H1 (cell line): ENCODE measurements at regions not wholly inside any gene's neighbourhood (a gene's known extent, or its start where the extent isn't known, plus 50 kb on each side); places are given as distances from the start of the nearest gene placed in this dataset.

Experiments used
- BACH1 ChIP-seq: IDR thresholded peaks from 2 replicates; pipeline ENCODE4 v1.6.1; 2012; ENCODE audit warnings: low read length, improper control_type of control experiment
- CTCF ChIP-seq, 3 experiments: IDR thresholded peaks; 1 replicate in 2 of 3; 2 replicates in 1 of 3; pipeline versions ENCODE4 v1.5.1 to v1.6.1; 2011; ENCODE audit warnings: low read length in 3 of 3, mild to moderate bottlenecking in 3 of 3, inconsistent platforms in 2 of 3, low read depth in 1 of 3, moderate library complexity in 1 of 3; ENCODE audit not compliant: insufficient read depth in 1 of 3; ENCODE audit errors: control extremely low read depth in 1 of 3
- KDM1A ChIP-seq: fragments of 200-600, 300-600 bp; sonication (generic); IDR thresholded peaks from 2 replicates; pipeline ENCODE4 v1.7.1; 2016; ENCODE audit warnings: mild to moderate bottlenecking, low read length, borderline replicate concordance
- MAX ChIP-seq: IDR thresholded peaks from 2 replicates; pipeline ENCODE4 v1.6.1; 2012; ENCODE audit warnings: inconsistent platforms
- POLR2A ChIP-seq, 2 experiments: IDR thresholded peaks; 1 replicate in 1 of 2; 2 replicates in 1 of 2; pipeline ENCODE4 v1.6.1; 2011; ENCODE audit warnings: low read depth in 2 of 2, low read length in 2 of 2, mild to moderate bottlenecking in 2 of 2; ENCODE audit errors: control extremely low read depth in 1 of 2
- TCF12 ChIP-seq: IDR thresholded peaks from 2 replicates; pipeline ENCODE4 v1.6.1; 2011; ENCODE audit warnings: low read depth, mild to moderate bottlenecking, low read length
- ZNF274 ChIP-seq: IDR thresholded peaks from 2 replicates; pipeline ENCODE4 v1.7.0; 2012; ENCODE audit warnings: low read length, borderline replicate concordance; ENCODE audit errors: extremely low read depth
- TF ChIP-seq, protein P1 (sequence below): fragments of 300-600 bp; sonication (generic); IDR thresholded peaks from 2 replicates; pipeline ENCODE4 v1.7.1; 2012; ENCODE audit warnings: low read length, moderate library complexity, mild to moderate bottlenecking, inconsistent platforms; ENCODE audit not compliant: insufficient replicate concordance

DNA sequence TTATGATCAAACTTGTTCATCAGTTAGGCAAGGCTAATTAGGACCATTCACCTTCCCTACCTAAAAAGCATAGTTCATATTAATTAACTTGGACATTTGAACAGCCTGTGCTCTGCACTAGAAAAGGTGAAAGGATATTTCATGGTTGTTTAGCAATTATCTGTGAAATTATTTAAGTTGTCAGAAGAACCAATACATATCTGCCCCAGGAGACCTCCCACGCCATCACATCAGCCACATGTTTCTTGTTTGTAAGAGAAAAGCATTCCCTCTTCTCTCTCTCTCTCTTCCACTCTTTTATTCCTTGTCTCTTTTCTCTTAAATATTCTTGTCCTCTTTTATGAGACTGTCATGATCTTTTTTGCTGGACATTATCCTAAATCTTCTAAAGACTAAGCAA lies 282.0 kb upstream of the RND3 start:
- TF ChIP-seq ZNF274 (no peak), BACH1 (no peak), CTCF (IDR thresholded peaks at IDR 0.05; ENCODE audit: control extremely low read depth in 1 of 3, insufficient read depth in 1 of 3, low read depth in 1 of 3, low read length in 3 of 3) (no peak), KDM1A (no peak), MAX (no peak), TCF12 (no peak), POLR2A (IDR thresholded peaks at IDR 0.05; ENCODE audit: control extremely low read depth in 1 of 2, low read depth in 2 of 2, low read length in 2 of 2) (no peak)
- TF ChIP-seq, protein P1, sequence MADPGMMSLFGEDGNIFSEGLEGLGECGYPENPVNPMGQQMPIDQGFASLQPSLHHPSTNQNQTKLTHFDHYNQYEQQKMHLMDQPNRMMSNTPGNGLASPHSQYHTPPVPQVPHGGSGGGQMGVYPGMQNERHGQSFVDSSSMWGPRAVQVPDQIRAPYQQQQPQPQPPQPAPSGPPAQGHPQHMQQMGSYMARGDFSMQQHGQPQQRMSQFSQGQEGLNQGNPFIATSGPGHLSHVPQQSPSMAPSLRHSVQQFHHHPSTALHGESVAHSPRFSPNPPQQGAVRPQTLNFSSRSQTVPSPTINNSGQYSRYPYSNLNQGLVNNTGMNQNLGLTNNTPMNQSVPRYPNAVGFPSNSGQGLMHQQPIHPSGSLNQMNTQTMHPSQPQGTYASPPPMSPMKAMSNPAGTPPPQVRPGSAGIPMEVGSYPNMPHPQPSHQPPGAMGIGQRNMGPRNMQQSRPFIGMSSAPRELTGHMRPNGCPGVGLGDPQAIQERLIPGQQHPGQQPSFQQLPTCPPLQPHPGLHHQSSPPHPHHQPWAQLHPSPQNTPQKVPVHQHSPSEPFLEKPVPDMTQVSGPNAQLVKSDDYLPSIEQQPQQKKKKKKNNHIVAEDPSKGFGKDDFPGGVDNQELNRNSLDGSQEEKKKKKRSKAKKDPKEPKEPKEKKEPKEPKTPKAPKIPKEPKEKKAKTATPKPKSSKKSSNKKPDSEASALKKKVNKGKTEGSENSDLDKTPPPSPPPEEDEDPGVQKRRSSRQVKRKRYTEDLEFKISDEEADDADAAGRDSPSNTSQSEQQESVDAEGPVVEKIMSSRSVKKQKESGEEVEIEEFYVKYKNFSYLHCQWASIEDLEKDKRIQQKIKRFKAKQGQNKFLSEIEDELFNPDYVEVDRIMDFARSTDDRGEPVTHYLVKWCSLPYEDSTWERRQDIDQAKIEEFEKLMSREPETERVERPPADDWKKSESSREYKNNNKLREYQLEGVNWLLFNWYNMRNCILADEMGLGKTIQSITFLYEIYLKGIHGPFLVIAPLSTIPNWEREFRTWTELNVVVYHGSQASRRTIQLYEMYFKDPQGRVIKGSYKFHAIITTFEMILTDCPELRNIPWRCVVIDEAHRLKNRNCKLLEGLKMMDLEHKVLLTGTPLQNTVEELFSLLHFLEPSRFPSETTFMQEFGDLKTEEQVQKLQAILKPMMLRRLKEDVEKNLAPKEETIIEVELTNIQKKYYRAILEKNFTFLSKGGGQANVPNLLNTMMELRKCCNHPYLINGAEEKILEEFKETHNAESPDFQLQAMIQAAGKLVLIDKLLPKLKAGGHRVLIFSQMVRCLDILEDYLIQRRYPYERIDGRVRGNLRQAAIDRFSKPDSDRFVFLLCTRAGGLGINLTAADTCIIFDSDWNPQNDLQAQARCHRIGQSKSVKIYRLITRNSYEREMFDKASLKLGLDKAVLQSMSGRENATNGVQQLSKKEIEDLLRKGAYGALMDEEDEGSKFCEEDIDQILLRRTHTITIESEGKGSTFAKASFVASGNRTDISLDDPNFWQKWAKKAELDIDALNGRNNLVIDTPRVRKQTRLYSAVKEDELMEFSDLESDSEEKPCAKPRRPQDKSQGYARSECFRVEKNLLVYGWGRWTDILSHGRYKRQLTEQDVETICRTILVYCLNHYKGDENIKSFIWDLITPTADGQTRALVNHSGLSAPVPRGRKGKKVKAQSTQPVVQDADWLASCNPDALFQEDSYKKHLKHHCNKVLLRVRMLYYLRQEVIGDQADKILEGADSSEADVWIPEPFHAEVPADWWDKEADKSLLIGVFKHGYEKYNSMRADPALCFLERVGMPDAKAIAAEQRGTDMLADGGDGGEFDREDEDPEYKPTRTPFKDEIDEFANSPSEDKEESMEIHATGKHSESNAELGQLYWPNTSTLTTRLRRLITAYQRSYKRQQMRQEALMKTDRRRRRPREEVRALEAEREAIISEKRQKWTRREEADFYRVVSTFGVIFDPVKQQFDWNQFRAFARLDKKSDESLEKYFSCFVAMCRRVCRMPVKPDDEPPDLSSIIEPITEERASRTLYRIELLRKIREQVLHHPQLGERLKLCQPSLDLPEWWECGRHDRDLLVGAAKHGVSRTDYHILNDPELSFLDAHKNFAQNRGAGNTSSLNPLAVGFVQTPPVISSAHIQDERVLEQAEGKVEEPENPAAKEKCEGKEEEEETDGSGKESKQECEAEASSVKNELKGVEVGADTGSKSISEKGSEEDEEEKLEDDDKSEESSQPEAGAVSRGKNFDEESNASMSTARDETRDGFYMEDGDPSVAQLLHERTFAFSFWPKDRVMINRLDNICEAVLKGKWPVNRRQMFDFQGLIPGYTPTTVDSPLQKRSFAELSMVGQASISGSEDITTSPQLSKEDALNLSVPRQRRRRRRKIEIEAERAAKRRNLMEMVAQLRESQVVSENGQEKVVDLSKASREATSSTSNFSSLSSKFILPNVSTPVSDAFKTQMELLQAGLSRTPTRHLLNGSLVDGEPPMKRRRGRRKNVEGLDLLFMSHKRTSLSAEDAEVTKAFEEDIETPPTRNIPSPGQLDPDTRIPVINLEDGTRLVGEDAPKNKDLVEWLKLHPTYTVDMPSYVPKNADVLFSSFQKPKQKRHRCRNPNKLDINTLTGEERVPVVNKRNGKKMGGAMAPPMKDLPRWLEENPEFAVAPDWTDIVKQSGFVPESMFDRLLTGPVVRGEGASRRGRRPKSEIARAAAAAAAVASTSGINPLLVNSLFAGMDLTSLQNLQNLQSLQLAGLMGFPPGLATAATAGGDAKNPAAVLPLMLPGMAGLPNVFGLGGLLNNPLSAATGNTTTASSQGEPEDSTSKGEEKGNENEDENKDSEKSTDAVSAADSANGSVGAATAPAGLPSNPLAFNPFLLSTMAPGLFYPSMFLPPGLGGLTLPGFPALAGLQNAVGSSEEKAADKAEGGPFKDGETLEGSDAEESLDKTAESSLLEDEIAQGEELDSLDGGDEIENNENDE, result no peak
